ENCODE measurements at regions not wholly inside any gene's neighbourhood (a gene's known extent, or its start where the extent isn't known, plus 50 kb on each side); places are given as distances from the start of the nearest gene placed in this dataset.
"Not testable (repeated sequence)": the region's sequence is repeated elsewhere in the genome, so short reads cannot be mapped to it uniquely, and the experiment has no call there.

- DNase-seq = no peak
- H3K27ac ChIP-seq = no peak overlapping the region
- no peak overlapping the region for H3K4me3 ChIP-seq (ENCODE audit: low read depth, low read length)
- no peaks in the 10 kb centered on the region for H3K27me3 ChIP-seq (replicated peaks)
- no peaks in the 10 kb centered on the region for H3K36me3 ChIP-seq (replicated peaks)
- no peak for TF ChIP-seq CTCF (IDR thresholded peaks at IDR 0.05; ENCODE audit: low read depth, low read length, missing control alignments)
- in situ Hi-C loops (cut with HindIII; ENCODE audit: low pct_ligation_motif_present, low sequenced_read_pairs) = no loop called here
Observed at GRCh38 chrX:23514082-23514481, 153.2 kb upstream of the PRDX4 start.

- DNase-seq = no peak
- no peak overlapping the region for H3K4me3 ChIP-seq (ENCODE audit: low read depth, low read length)
- in situ Hi-C loops (cut with HindIII; ENCODE audit: low pct_ligation_motif_present, low sequenced_read_pairs) = no loop called here
- TF ChIP-seq CTCF (IDR thresholded peaks at IDR 0.05; ENCODE audit: low read depth, low read length, missing control alignments) = no peak
- H3K27ac ChIP-seq = no peak overlapping the region
- H3K27me3 ChIP-seq (replicated peaks) = no peaks in the 10 kb centered on the region
- H3K36me3 ChIP-seq (replicated peaks) = no peaks in the 10 kb centered on the region
Observed at GRCh38 chrX:23515028-23515427, 152.3 kb upstream of the PRDX4 start.

- H3K4me3 ChIP-seq (ENCODE audit: low read depth, low read length); H3K27me3 ChIP-seq (replicated peaks); H3K27ac ChIP-seq; H3K36me3 ChIP-seq (replicated peaks); in situ Hi-C loops (cut with HindIII; ENCODE audit: low pct_ligation_motif_present, low sequenced_read_pairs); DNase-seq: not testable (repeated sequence)
Observed at GRCh38 chrX:23523026-23523657, 144.2 kb upstream of the PRDX4 start.

- DNase-seq = no peak
- Histone ChIP-seq H3K27ac (no peak overlapping the region), H3K27me3 (replicated peaks) (no peaks in the 10 kb centered on the region), H3K36me3 (replicated peaks) (no peaks in the 10 kb centered on the region), H3K4me3 (ENCODE audit: low read depth, low read length) (no peak overlapping the region)
- in situ Hi-C loops (cut with HindIII; ENCODE audit: low pct_ligation_motif_present, low sequenced_read_pairs) = no loop called here
- TF ChIP-seq CTCF (IDR thresholded peaks at IDR 0.05; ENCODE audit: low read depth, low read length, missing control alignments) = no peak
Observed at GRCh38 chrX:23524467-23524866, 142.8 kb upstream of the PRDX4 start.

- in situ Hi-C loops (cut with HindIII; ENCODE audit: low pct_ligation_motif_present, low sequenced_read_pairs) = no loop called here
- no peak for TF ChIP-seq CTCF (IDR thresholded peaks at IDR 0.05; ENCODE audit: low read depth, low read length, missing control alignments)
- DNase-seq = no peak
- Histone ChIP-seq H3K36me3 (replicated peaks) (no peaks in the 10 kb centered on the region), H3K27me3 (replicated peaks) (no peaks in the 10 kb centered on the region), H3K4me3 (ENCODE audit: low read depth, low read length) (no peak overlapping the region), H3K27ac (no peak overlapping the region)
Observed at GRCh38 chrX:23525531-23525930, 141.8 kb upstream of the PRDX4 start.

GRCh38 chrX:23540532-23540931 is 126.8 kb upstream of the PRDX4 start:
- DNase-seq = no peak
- Histone ChIP-seq H3K27me3 (replicated peaks) (no peaks in the 10 kb centered on the region), H3K27ac (no peak overlapping the region), H3K36me3 (replicated peaks) (no peaks in the 10 kb centered on the region), H3K4me3 (ENCODE audit: low read depth, low read length) (no peak overlapping the region)
- in situ Hi-C loops (cut with HindIII; ENCODE audit: low pct_ligation_motif_present, low sequenced_read_pairs) = no loop called here
- TF ChIP-seq CTCF (IDR thresholded peaks at IDR 0.05; ENCODE audit: low read depth, low read length, missing control alignments) = no peak
